ENCODE measurements at regions not wholly inside any gene's neighbourhood (a gene's known extent, or its start where the extent isn't known, plus 50 kb on each side); places are given as distances from the start of the nearest gene placed in this dataset.

DNA sequence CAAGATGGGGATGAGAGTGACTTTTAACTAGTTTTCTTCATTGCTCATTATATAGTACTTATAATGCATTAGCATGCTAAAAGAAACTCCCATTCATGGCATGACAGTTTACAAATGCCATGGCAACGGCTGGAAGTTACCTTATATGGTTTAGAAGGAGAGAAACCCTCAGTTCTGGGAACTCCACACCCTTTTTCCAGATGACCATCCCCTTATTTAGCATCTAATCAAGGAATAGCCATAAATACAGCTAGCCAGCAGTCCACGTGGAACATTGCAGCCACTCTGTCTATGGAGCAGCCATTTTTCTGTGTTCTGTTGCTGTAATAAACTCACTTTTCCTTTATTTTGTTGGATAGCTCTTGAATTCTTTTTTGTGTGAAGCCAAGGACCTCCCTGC, 1137.8 kb downstream of the CDH18 start:
- Histone ChIP-seq H3K9me2 (replicated peaks; ENCODE audit: insufficient read depth) (no peaks in the 10 kb centered on the region), H3K9me3 (ENCODE audit: low read depth) (no peaks in the 10 kb centered on the region), H3K36me3 (replicated peaks; ENCODE audit: insufficient read depth, low read depth) (no peaks in the 10 kb centered on the region), H3K79me2 (no peaks in the 10 kb centered on the region), H3K4me1 (ENCODE audit: insufficient read depth) (no peaks in the 10 kb centered on the region), H3K4me2 (no peak overlapping the region), H4K20me1 (ENCODE audit: insufficient read depth, poor library complexity, severe bottlenecking) (no peaks in the 10 kb centered on the region), H3K27me3 (no peaks in the 10 kb centered on the region), H3K4me3 (no peak overlapping the region), H2AFZ (no peak overlapping the region), H3K27ac (no peak overlapping the region)
- no peak for DNase-seq (ENCODE audit: low spot score)
- 80% methylated on average over 2 of the region's 2 CpGs for WGBS (ENCODE audit: low lambda C conversion rate, missing lambda C conversion rate)
- TF ChIP-seq, protein P1, sequence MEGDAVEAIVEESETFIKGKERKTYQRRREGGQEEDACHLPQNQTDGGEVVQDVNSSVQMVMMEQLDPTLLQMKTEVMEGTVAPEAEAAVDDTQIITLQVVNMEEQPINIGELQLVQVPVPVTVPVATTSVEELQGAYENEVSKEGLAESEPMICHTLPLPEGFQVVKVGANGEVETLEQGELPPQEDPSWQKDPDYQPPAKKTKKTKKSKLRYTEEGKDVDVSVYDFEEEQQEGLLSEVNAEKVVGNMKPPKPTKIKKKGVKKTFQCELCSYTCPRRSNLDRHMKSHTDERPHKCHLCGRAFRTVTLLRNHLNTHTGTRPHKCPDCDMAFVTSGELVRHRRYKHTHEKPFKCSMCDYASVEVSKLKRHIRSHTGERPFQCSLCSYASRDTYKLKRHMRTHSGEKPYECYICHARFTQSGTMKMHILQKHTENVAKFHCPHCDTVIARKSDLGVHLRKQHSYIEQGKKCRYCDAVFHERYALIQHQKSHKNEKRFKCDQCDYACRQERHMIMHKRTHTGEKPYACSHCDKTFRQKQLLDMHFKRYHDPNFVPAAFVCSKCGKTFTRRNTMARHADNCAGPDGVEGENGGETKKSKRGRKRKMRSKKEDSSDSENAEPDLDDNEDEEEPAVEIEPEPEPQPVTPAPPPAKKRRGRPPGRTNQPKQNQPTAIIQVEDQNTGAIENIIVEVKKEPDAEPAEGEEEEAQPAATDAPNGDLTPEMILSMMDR (IDR thresholded peaks at IDR 0.05; ENCODE audit: poor library complexity), result no peak
- TF ChIP-seq EZH2 (IDR thresholded peaks at IDR 0.05; ENCODE audit: borderline replicate concordance) (no peak), EZH2phosphoT487 (IDR thresholded peaks at IDR 0.05; ENCODE audit: low read depth, severe bottlenecking, unreplicated experiment) (no peak)

DNA sequence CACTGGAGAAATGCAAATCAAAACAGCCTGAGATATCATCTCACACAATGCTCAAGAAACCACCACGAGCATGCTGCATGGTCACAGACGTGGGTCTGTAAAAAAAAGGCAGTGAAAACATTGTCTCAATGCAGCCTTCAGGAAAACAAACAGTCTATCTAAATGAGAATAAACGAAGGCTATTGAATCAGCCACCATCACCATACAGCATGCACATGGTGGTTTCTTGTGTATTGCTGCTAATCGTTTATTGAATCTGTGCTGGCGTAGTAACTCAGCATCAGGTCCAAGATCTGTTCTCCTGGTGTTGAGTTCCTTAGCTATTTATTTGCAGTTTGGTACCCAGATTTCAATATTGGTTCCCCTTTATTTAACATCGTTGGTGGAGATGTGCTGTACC, 1115.0 kb downstream of the CDH18 start:
- H2AFZ ChIP-seq, result no peak overlapping the region
- no peak overlapping the region for H3K27ac ChIP-seq
- no peaks in the 10 kb centered on the region for H3K9me3 ChIP-seq (ENCODE audit: low read depth)
- H3K27me3 ChIP-seq, result no peaks in the 10 kb centered on the region
- no peak overlapping the region for H3K4me2 ChIP-seq
- TF ChIP-seq EZH2 (IDR thresholded peaks at IDR 0.05; ENCODE audit: borderline replicate concordance), result no peak
- TF ChIP-seq EZH2phosphoT487 (IDR thresholded peaks at IDR 0.05; ENCODE audit: low read depth, severe bottlenecking, unreplicated experiment), result no peak
- TF ChIP-seq, protein P1 (IDR thresholded peaks at IDR 0.05; ENCODE audit: poor library complexity), result no peak
- H3K4me3 ChIP-seq, result no peak overlapping the region
- H4K20me1 ChIP-seq (ENCODE audit: insufficient read depth, poor library complexity, severe bottlenecking), result no peaks in the 10 kb centered on the region
- H3K4me1 ChIP-seq (ENCODE audit: insufficient read depth), result no peaks in the 10 kb centered on the region
- no peaks in the 10 kb centered on the region for H3K79me2 ChIP-seq
- H3K9me2 ChIP-seq (replicated peaks; ENCODE audit: insufficient read depth), result no peaks in the 10 kb centered on the region
- no peaks in the 10 kb centered on the region for H3K36me3 ChIP-seq (replicated peaks; ENCODE audit: insufficient read depth, low read depth)
- DNase-seq (ENCODE audit: low spot score), result no peak
- 71% methylated on average over 6 of the region's 6 CpGs for WGBS (ENCODE audit: low lambda C conversion rate, missing lambda C conversion rate)

DNA sequence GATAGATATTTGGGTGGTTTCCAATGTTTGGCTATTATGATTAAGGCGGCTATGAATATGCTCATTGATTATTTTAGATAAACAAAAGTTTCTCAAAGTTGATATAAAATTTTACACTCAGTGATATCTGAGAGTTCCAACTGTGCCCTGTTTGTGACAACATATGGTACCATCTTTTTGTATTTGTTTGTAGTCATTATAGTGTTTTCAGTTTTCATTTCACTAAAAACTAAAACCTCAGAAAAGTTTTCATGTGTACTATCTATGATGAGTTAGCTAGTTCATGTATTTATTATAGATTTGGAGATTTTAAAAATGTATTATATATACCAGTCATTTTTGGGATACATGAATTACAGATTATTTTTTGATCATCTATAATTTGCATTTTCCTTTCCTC, 1111.4 kb downstream of the CDH18 start:
- no peak overlapping the region for H3K27ac ChIP-seq
- no peaks in the 10 kb centered on the region for H3K9me3 ChIP-seq (ENCODE audit: low read depth)
- no peaks in the 10 kb centered on the region for H3K9me2 ChIP-seq (replicated peaks; ENCODE audit: insufficient read depth)
- H3K36me3 ChIP-seq (replicated peaks; ENCODE audit: insufficient read depth, low read depth), result no peaks in the 10 kb centered on the region
- no peaks in the 10 kb centered on the region for H3K4me1 ChIP-seq (ENCODE audit: insufficient read depth)
- TF ChIP-seq, protein P1 (IDR thresholded peaks at IDR 0.05; ENCODE audit: poor library complexity), result no peak
- H2AFZ ChIP-seq, result no peak overlapping the region
- no peak for DNase-seq (ENCODE audit: low spot score)
- H4K20me1 ChIP-seq (ENCODE audit: insufficient read depth, poor library complexity, severe bottlenecking), result no peaks in the 10 kb centered on the region
- H3K79me2 ChIP-seq, result no peaks in the 10 kb centered on the region
- H3K4me2 ChIP-seq, result no peak overlapping the region
- H3K4me3 ChIP-seq, result no peak overlapping the region
- no peaks in the 10 kb centered on the region for H3K27me3 ChIP-seq
- 91% methylated on average over 1 of the region's 1 CpG for WGBS (ENCODE audit: low lambda C conversion rate, missing lambda C conversion rate)

DNA sequence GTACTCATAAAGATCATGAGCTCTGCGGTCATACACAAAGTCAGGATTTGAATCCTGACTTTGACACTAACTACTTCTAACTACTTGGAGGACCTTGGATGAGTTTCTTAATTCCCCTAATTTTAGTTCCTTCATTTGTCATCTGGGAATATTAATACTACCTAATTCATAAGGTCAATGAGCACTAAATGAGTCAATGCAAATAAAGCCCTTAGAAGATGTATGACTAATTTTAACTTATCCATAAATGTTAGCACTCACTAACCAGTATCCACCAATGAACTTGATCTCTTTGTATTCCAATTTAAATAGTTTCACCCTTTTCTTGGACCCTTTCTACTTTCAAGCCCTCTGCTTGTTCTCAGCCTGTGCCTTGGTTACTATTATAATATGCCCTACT, 1106.4 kb downstream of the CDH18 start:
- no peak overlapping the region for H3K4me2 ChIP-seq
- no peaks in the 10 kb centered on the region for H3K79me2 ChIP-seq
- no peak overlapping the region for H3K4me3 ChIP-seq
- H3K9me2 ChIP-seq (replicated peaks; ENCODE audit: insufficient read depth), result no peaks in the 10 kb centered on the region
- H3K36me3 ChIP-seq (replicated peaks; ENCODE audit: insufficient read depth, low read depth), result no peaks in the 10 kb centered on the region
- no peak for DNase-seq (ENCODE audit: low spot score)
- no peaks in the 10 kb centered on the region for H3K9me3 ChIP-seq (ENCODE audit: low read depth)
- H4K20me1 ChIP-seq (ENCODE audit: insufficient read depth, poor library complexity, severe bottlenecking), result no peaks in the 10 kb centered on the region
- no peak overlapping the region for H3K27ac ChIP-seq
- H2AFZ ChIP-seq, result no peak overlapping the region
- TF ChIP-seq EZH2phosphoT487 (IDR thresholded peaks at IDR 0.05; ENCODE audit: low read depth, severe bottlenecking, unreplicated experiment), result no peak
- H3K4me1 ChIP-seq (ENCODE audit: insufficient read depth), result no peaks in the 10 kb centered on the region
- H3K27me3 ChIP-seq, result no peaks in the 10 kb centered on the region
- 100% methylated on average over 1 of the region's 1 CpG for WGBS (ENCODE audit: low lambda C conversion rate, missing lambda C conversion rate)
